RWPE1 (cell line): ENCODE measurements at regions not wholly inside any gene's neighbourhood (a gene's known extent, or its start where the extent isn't known, plus 50 kb on each side); places are given as distances from the start of the nearest gene placed in this dataset.

Experiments
- CTCF ChIA-PET: fragments of 350-600 bp; sonication (Branson Sonifier 250); formaldehyde crosslinking; extraction: SDS; loops from one replicate; lab custom pipeline; 2021; lab: Yijun Ruan, JAX
- POLR2A ChIA-PET: fragments of 400-600 bp; formaldehyde crosslinking; extraction: SDS; loops from one replicate; lab custom pipeline; 2020; ENCODE audit warnings: antibody characterized with exemption; ENCODE audit not compliant: low non-redundant PET; lab: Yijun Ruan, JAX
- DNase-seq: peaks from one replicate; pipeline ENCODE4 v3.0.0; 2012; ENCODE audit warnings: low spot score
- H3K27ac ChIP-seq: fragments of 450-650 bp; 2 replicates; pipeline ENCODE4 v1.5.1; 2017
- CTCF ChIP-seq: fragments of 450-650 bp; conservative IDR thresholded peaks from 2 replicates; pipeline ENCODE4 v1.5.1; 2017; ENCODE audit warnings: low read depth, mild to moderate bottlenecking

DNA sequence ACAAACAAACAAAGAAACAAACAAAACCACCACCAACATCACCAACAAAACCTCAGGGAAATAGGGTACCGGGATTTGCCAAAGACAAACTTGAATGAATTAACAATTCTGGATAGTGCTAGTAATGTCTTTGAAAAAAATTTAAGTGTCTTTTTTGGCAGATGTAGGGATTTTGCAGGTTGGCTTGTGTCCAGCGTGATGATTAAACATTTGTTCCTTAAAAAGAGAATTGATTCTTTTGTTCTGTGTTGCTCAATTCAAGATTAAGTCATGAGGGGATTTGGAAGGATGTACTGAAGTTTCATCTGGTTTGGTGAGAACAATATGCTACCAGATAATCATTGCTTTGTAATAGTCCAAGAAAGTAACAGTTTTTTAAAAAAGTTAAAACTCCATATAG lies 125.1 kb upstream of the HS3ST5 start:
- ChIA-PET POLR2A (no interaction called here), CTCF (no interaction called here)
- DNase-seq = no peak
- no peak for TF ChIP-seq CTCF
- H3K27ac ChIP-seq = no peak overlapping the region

DNA sequence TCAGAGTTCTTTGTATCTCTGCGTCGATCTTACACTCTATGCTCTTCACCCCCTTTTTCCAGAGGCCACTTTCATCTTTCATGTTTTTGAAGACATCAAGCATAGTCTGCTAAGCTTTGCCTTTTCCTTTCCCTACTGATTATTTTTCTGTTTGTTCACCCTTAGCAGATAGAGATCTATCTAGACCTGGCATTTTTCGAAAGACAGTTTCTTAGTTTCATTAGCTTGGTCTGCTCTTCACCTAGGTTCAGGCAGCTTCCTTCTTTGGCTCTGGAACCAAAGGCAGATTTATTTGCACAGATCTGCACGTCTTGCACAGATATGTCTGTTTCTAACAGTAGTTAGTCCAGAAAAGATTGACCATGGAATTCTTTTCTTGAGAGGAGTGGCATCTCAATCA lies 122.7 kb upstream of the HS3ST5 start:
- CTCF ChIA-PET = interaction anchor here (0.7 kb wide), 1 partner anchor 128 kb away, joined by 3 read pairs; no protein-coding TSS in a partner anchor
- POLR2A ChIA-PET = no interaction called here
- H3K27ac ChIP-seq = no peak overlapping the region
- no peak for DNase-seq
- TF ChIP-seq CTCF = no peak

- no peak overlapping the region for H3K27ac ChIP-seq
- TF ChIP-seq CTCF = no peak
- CTCF ChIA-PET = interaction anchor here (0.5 to 0.9 kb wide), 2 partner anchors 36 to 1595 kb away, joined by 3 read pairs; no protein-coding TSS in a partner anchor
- POLR2A ChIA-PET = no interaction called here
- DNase-seq = no peak
These were observed 111.0 kb upstream of the HS3ST5 start for GRCh38 chr6:114453737-114454276.

GRCh38 chr6:114452785-114453401 lies 110.1 kb upstream of the HS3ST5 start:
- no peak for DNase-seq
- CTCF ChIA-PET = no interaction called here
- POLR2A ChIA-PET = no interaction called here
- TF ChIP-seq CTCF = no peak
- no peak overlapping the region for H3K27ac ChIP-seq

DNA sequence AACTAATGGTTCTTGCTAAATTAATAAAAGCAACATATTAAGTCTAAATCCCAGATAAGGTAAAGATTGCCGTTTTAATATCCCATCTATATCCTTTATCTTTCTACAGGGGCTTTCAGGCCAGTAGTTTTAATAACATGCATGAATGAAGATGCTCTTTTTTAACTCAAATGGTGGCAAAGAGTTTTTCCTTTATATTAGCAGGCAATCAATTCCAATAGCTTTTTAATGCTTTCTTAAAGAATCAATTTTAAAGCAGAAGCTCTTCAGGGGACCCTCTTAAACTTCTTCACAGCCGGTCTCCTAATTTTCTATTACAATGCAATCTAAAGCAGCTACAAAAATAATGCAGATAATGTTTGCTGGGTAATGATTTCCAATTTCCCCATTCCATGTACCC lies 107.8 kb upstream of the HS3ST5 start:
- POLR2A ChIA-PET = no interaction called here
- CTCF ChIA-PET = no interaction called here
- DNase-seq = no peak
- no peak overlapping the region for H3K27ac ChIP-seq
- no peak for TF ChIP-seq CTCF

DNA sequence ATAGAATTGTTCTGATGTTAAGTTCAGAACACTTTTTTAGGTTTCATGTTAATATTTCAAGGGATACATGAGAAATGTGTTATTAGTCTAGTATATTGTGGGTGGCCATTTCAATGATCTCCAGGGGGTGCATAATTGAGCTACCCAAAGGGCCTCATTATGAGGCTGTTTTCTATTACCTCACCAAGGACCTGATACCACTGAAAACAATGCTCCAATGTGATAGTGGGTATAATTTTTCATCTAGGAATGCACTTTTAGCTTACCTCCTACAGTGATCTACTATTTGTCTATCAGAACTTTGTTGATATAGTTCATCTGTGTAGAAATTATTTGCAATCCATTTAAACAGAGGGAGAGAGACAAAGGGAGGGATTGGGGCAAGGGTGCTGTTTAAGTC lies 106.8 kb upstream of the HS3ST5 start:
- CTCF ChIA-PET = no interaction called here
- POLR2A ChIA-PET = no interaction called here
- no peak overlapping the region for H3K27ac ChIP-seq
- no peak for DNase-seq
- TF ChIP-seq CTCF = no peak
